Rectal smooth muscle tissue (tissue), 1 donor: ENCODE measurements at regions not wholly inside any gene's neighbourhood (a gene's known extent, or its start where the extent isn't known, plus 50 kb on each side); places are given as distances from the start of the nearest gene placed in this dataset.

Experiments
- H3K27ac ChIP-seq: one replicate; pipeline ENCODE4 v1.7.0; 2013; ENCODE audit warnings: low read depth, low read length, inconsistent platforms
- H3K27me3 ChIP-seq: one replicate; pipeline ENCODE4 v1.7.0; 2013; ENCODE audit warnings: low read length; ENCODE audit not compliant: control insufficient read depth, insufficient read depth
- H3K36me3 ChIP-seq: one replicate; pipeline ENCODE4 v1.7.0; 2013; ENCODE audit warnings: low read length; ENCODE audit not compliant: control insufficient read depth, insufficient read depth
- H3K4me1 ChIP-seq: one replicate; pipeline ENCODE4 v1.7.0; 2013; ENCODE audit warnings: low read length; ENCODE audit not compliant: control insufficient read depth, insufficient read depth
- H3K4me3 ChIP-seq: one replicate; pipeline ENCODE4 v1.7.0; 2013; ENCODE audit warnings: low read length
- H3K9ac ChIP-seq: one replicate; pipeline ENCODE4 v1.7.0; 2013; ENCODE audit warnings: low read length

DNA sequence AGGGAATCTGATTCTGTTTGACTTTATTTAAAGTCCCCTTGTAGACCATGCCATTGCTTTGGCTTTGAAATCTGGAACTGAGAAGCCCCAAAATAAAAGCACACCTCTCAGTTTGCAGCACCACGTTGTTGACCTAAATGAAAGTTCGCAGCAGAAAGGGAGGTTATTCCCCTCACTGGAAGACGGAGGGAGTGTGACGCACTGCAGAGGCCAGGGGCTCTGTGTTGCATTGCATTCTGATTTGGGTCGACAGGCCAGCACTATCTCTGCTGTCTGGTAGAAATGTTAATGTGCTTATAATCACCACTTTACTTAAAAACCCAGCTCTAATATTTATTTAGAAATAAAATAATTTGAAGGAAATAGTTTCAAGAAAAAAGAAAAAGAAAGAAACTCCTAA lies 675.2 kb upstream of the NR5A2 start:
- Histone ChIP-seq H3K27ac (no peak overlapping the region), H3K27me3 (no peaks in the 10 kb centered on the region), H3K4me3 (no peak overlapping the region), H3K4me1 (no peaks in the 10 kb centered on the region), H3K9ac (no peak overlapping the region), H3K36me3 (no peaks in the 10 kb centered on the region)

DNA sequence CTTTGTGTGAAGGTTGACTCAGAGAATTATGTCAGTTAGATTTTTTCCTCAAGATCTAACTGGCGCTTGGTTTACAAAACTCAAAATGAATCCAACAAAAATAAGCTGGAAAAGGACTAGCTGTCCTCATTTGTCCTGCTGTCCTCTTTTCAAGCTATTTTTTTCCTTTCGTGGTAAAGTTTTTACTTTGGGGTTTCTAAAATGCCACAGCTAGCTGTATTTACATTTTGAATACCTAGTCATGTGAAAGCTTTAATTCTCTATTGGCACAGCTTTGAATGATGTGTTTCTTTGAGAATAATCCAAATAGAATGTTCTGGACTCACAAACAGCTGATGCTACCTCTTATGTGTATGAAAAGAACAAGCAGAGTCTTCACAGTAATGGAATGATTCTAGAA lies 673.6 kb upstream of the NR5A2 start:
- Histone ChIP-seq H3K27me3 (no peaks in the 10 kb centered on the region), H3K27ac (no peak overlapping the region), H3K4me1 (no peaks in the 10 kb centered on the region), H3K36me3 (no peaks in the 10 kb centered on the region), H3K9ac (no peak overlapping the region), H3K4me3 (no peak overlapping the region)

DNA sequence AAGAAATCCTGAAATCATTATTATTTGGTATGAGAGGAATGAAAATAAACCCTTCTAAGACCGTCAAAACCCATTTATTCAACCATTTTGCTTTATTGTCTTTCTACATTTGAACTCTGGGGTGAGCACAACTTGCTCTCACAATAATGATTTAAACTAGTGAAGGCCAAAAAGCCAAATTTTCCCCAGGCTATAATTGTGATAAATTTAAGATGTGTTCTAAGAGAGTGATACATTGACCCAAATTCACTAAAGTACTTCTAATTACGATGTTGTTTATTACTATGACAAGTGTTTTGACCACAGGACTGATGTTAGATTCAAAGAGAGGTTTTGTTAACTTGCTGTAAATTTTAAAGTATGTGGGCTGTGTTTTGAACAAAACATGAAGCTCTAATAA lies 670.9 kb upstream of the NR5A2 start:
- H3K4me1 ChIP-seq: no peaks in the 10 kb centered on the region
- H3K4me3 ChIP-seq: no peak overlapping the region
- no peak overlapping the region for H3K9ac ChIP-seq
- no peak overlapping the region for H3K27ac ChIP-seq
- H3K27me3 ChIP-seq: no peaks in the 10 kb centered on the region
- H3K36me3 ChIP-seq: no peaks in the 10 kb centered on the region

DNA sequence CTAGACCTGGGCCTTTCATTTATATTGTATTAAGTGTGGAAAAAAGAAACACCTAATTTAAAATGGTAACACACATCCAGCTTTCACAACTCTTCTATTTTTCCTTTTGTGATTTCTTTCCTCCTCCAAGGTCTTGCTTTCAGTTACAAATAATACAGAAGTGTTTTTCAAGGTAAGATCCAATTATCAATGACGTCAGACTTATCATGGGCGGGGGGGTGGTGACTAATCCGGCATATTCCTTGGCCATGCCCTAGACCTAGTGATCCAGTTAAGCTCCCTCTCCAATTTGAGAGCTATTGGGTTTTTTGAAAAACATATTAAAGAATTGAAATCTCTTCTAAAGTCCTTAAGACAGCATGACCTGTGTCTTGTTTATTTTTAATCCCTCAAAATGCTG lies 669.9 kb upstream of the NR5A2 start:
- Histone ChIP-seq H3K9ac (no peak overlapping the region), H3K4me1 (no peaks in the 10 kb centered on the region), H3K27me3 (no peaks in the 10 kb centered on the region), H3K4me3 (no peak overlapping the region), H3K27ac (no peak overlapping the region), H3K36me3 (no peaks in the 10 kb centered on the region)

DNA sequence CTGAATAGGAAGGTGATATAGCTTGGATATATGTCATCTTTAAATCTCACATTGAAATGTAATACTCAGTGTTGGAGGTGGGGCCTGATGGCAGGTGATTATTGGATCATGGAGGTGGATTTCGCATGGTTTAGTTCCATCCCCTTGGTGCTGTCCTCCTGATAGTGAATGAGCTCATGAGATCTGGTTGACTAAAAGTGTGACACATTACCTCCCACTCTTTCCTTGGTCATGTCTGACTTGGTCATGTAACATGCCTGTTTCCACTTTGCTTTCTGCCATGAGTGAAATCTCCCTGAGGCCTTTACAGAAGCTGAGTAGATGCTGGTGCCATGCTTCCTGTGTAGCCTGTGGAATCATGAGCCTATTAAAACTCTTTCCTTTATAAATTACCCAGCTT lies 664.5 kb upstream of the NR5A2 start:
- Histone ChIP-seq H3K9ac (no peak overlapping the region), H3K4me3 (no peak overlapping the region), H3K4me1 (no peaks in the 10 kb centered on the region), H3K36me3 (no peaks in the 10 kb centered on the region), H3K27me3 (no peaks in the 10 kb centered on the region), H3K27ac (no peak overlapping the region)

DNA sequence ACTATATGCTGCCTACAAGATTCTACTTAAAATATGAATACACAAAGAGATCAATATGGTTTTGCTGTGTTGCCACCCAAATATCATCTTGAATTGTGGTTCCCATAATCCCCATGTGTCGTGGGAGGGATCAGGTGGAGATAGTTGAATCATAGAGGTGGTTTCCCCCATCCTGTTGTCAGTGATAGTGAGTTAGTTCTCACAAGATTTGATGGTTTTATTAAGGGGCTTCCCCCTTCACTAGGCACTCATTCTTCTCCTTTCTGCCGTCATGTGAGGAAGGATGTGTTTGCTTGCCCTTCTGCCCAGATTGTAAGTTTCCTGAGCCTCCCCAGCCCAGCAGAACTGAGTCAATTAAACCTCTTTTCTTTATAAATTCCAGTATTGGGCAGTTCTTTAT lies 654.4 kb upstream of the NR5A2 start:
- Histone ChIP-seq H3K9ac (no peak overlapping the region), H3K36me3 (no peaks in the 10 kb centered on the region), H3K4me3 (no peak overlapping the region), H3K27me3 (no peaks in the 10 kb centered on the region), H3K4me1 (no peaks in the 10 kb centered on the region), H3K27ac (no peak overlapping the region)

DNA sequence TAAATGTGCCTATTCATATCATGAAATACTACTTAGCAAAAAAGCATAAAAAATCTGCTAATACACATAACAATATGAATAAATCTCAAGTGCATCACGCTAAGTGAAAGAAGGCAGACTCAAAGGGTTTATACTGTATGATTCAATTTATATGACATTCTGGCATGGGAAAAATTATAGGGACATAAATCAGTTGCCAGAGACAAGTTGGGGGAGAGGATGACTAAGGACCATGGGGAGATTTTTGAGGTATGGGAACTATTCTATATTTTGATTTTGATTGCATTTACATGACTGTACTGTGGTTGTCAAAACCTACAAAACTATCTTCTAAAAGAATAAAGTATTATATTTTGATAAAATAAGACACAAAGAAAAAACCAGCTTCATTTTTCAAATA lies 650.3 kb upstream of the NR5A2 start:
- H3K27me3 ChIP-seq: no peaks in the 10 kb centered on the region
- H3K4me3 ChIP-seq: no peak overlapping the region
- H3K27ac ChIP-seq: no peak overlapping the region
- no peaks in the 10 kb centered on the region for H3K36me3 ChIP-seq
- no peak overlapping the region for H3K9ac ChIP-seq
- H3K4me1 ChIP-seq: no peaks in the 10 kb centered on the region

DNA sequence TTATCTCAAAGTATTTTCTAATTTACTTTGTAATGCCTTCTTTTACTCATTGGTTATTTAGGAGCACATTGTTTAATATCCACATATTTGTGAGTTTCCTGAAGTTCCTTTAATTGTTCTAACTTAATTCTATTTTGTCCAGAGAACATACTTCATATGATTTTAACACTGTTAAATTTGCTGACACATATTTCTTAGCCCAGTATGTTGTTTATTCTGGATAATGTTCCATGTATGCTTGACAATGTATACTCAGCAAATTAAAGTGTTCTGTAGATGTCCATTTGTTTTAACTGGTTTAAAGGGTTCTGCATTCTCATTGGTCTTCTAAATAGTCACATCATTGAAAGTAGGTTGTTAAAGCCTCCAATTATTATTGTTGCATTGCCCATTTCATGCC lies 643.7 kb upstream of the NR5A2 start:
- Histone ChIP-seq H3K9ac (no peak overlapping the region), H3K4me3 (no peak overlapping the region), H3K36me3 (no peaks in the 10 kb centered on the region)

DNA sequence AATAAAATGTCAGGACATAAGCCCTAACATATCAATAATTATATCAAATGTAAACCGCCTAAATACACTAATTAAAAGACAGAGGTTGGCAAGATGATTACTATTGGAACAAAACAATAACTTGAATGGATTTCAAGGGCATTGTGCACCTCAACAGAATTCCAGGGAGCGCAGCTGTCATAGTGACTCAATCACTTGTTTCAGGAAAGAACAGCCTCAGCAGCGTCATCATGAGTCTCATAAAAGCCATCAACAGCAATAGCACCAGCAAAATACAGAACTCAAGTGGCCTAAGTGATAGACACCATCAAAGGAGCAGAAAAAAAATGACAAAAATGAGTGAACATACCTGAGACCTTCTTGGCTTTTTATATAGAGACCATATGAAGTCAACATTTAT lies 632.7 kb upstream of the NR5A2 start:
- no peaks in the 10 kb centered on the region for H3K36me3 ChIP-seq
- H3K4me1 ChIP-seq: no peaks in the 10 kb centered on the region
- no peak overlapping the region for H3K9ac ChIP-seq
- no peaks in the 10 kb centered on the region for H3K27me3 ChIP-seq
- H3K4me3 ChIP-seq: no peak overlapping the region
- H3K27ac ChIP-seq: no peak overlapping the region

More for the DNA sequence above, 643.7 kb upstream of the NR5A2 start:
- no peaks in the 10 kb centered on the region for H3K27me3 ChIP-seq
- no peak overlapping the region for H3K27ac ChIP-seq
- no peaks in the 10 kb centered on the region for H3K4me1 ChIP-seq

DNA sequence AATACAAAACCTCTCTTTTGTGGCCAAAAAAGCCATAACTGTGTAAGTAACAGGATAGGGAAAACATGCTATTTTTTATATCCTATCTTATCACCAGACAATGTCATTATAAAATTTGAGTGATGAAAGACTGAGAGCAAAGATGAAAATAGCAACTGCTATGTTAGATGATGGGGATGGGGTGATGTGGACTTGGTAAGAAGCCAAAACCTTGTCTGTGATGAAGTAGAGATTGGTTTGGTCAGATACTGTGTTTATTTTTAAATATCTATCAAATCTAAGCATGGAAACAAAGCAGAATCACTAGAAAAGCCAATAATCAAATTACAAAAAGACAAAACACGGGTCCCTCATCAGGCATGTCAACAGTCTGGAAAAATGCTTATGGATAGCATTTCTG lies 631.1 kb upstream of the NR5A2 start:
- no peaks in the 10 kb centered on the region for H3K36me3 ChIP-seq
- no peaks in the 10 kb centered on the region for H3K27me3 ChIP-seq
- no peaks in the 10 kb centered on the region for H3K4me1 ChIP-seq
- H3K27ac ChIP-seq: no peak overlapping the region
- H3K4me3 ChIP-seq: no peak overlapping the region
- no peak overlapping the region for H3K9ac ChIP-seq

DNA sequence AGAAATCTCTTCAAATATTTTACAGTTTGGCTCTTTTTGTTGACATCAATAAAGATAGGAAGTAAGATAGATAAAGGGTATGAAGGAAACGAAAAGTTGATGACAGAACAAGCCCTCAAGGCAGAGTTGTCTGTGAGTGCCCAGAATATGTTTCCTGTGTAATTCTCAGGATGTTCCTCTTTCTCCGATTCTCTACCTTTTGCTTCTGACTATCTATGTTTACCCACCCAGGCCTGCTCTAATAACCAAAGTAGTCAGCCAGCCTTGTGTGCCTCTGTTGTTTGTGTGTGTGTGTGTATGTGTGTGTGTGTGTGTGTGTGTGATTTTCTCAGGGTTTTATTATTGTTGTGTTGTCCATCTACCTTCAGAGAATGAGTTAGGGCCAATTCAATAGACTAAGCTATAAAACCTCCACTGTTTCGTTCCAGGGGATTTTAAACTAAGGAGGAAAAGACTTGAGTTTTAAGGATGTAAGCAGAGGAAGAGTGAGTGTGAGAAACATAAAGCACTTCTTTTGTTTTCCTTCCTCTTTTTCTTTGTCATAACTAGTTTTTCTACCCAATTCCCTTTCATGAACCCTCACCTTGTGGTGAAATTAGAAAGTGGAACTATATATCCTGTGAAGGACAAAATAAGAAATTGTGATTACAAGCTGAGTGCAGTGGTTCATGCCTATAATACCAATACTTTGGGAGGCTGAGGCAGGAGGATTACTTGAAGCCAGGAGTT lies 627.4 kb upstream of the NR5A2 start:
- no peaks in the 10 kb centered on the region for H3K27me3 ChIP-seq
- H3K4me1 ChIP-seq: no peaks in the 10 kb centered on the region
- no peaks in the 10 kb centered on the region for H3K36me3 ChIP-seq
- no peak overlapping the region for H3K27ac ChIP-seq
- no peak overlapping the region for H3K4me3 ChIP-seq
- no peak overlapping the region for H3K9ac ChIP-seq

DNA sequence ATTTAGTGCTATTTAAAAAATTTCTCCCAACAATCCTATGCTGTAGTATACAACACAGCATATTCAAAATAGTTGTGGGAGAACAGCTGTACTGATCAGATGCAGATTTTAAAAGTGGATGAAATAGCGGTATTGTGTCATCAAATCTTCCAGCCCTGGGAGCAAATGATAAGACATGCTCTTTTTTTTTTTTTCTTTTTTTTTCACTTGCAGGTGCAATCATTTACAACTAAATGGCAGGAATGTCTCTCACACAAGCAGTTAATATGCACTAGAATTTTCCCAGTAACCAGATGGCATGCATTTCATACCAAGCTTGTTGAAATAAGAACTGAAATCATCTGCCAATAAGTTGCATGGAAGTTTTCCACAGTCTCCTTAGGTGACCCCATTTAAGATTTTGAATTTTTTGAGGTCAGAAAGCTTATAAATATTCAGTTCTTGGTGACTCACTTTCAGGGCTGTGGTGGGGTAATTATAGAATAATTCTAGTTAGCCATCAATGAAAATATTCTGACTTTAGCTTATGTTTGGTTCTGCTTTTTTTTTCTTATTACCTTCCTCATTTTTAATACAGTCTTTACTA lies 623.9 kb upstream of the NR5A2 start:
- no peak overlapping the region for H3K9ac ChIP-seq
- H3K36me3 ChIP-seq: no peaks in the 10 kb centered on the region
- no peaks in the 10 kb centered on the region for H3K4me1 ChIP-seq
- H3K27ac ChIP-seq: no peak overlapping the region
- no peak overlapping the region for H3K4me3 ChIP-seq
- no peaks in the 10 kb centered on the region for H3K27me3 ChIP-seq

DNA sequence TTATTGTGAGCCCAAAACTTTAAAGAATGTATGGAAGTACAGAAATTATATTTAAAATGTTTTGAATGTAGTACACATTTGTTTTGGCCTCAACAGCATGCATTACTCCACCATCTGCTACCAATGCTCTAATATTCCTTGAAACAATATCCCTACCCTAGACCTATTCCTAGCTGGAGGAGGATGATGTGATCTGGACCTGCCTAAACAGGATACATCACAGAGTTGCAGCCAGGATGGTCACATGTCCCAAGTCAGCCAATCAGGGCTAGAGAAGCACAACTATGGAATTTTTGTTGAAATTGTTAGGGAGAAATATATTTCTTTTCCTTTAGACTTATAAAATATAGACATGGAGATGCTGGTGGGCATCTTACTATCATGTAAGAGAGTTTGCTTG lies 623.3 kb upstream of the NR5A2 start:
- Histone ChIP-seq H3K9ac (no peak overlapping the region), H3K4me3 (no peak overlapping the region), H3K4me1 (no peaks in the 10 kb centered on the region), H3K27me3 (no peaks in the 10 kb centered on the region), H3K27ac (no peak overlapping the region), H3K36me3 (no peaks in the 10 kb centered on the region)
